BLaER1 treated with 17β-estradiol and CSF1 and Interleukin-3, amounts not matched to agents 10 nM and 100 nM (cell line): ENCODE measurements at regions not wholly inside any gene's neighbourhood (a gene's known extent, or its start where the extent isn't known, plus 50 kb on each side); places are given as distances from the start of the nearest gene placed in this dataset.
A peak's percentile ranks its signal among the peaks of the same experiment; 100 is the strongest.

ENCODE experiments used
- H3K27ac ChIP-seq, 11 experiments: shearing (Covaris generic); formaldehyde crosslinking; 2 replicates each; pipeline ENCODE4 v1.8.1; 2022
- H3K27me3 ChIP-seq, 11 experiments: shearing (Covaris generic); formaldehyde crosslinking; 2 replicates each; pipeline ENCODE4 v1.8.1; 2022
- H3K36me3 ChIP-seq, 11 experiments: shearing (Covaris generic); formaldehyde crosslinking; 2 replicates each; pipeline ENCODE4 v1.8.1; 2022
- H3K4me1 ChIP-seq, 10 experiments: shearing (Covaris generic); formaldehyde crosslinking; 2 replicates each; pipeline ENCODE4 v1.8.1; 2022
- H3K4me2 ChIP-seq, 11 experiments: shearing (Covaris generic); formaldehyde crosslinking; 2 replicates each; pipeline ENCODE4 v1.8.1; 2022
- H3K4me3 ChIP-seq, 10 experiments: shearing (Covaris generic); formaldehyde crosslinking; 2 replicates each; pipeline ENCODE4 v1.8.1; 2022
- H3K9ac ChIP-seq, 11 experiments: shearing (Covaris generic); formaldehyde crosslinking; 2 replicates each; pipeline ENCODE4 v1.8.1; 2022
- H3K9me3 ChIP-seq, 11 experiments: shearing (Covaris generic); formaldehyde crosslinking; replicated peaks in 1 of 11; 2 replicates each; pipeline ENCODE4 v1.8.1; 2022
- H4K20me1 ChIP-seq, 11 experiments: shearing (Covaris generic); formaldehyde crosslinking; 2 replicates each; pipeline ENCODE4 v1.8.1; 2022
- Cebpa-rat ChIP-seq, 11 experiments: shearing (Covaris generic); IDR thresholded peaks; 2 replicates each; pipeline ENCODE4 v1.8.1; 2022

DNA sequence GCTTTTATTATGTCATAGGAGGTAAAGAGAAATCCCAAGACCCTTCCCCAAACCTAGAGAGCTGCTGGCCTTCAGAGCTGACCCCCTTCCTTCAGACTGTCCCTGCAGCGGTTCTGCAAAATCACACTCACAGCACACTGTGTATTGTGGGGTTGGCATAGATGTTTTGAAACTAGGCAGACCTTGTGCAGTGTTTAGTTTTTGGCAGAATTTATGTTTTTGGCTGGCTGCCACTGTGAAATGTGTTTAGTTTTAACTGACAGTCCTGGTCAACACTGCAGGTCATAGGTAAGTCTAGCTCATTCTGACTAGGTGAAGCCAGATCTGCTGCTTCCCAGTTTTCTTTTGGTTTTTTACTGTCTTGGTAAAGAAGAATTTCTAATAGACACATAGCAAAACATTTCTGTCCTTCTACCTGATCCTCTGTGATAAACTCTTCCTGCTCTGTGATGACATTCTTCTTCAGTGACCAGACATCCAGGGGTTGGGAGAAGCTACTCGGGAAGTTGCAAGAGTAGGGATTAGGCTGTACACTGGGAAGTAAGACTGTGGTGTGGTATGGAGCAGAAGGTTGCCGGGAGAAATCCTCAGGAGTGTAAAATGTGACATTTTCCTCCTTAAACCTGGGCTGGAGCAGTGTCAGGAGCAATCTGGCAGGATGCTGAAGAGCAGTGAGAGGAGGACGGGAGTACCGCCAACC is 209.6 kb upstream of the MCTP2 start:
- no peak overlapping the region for H3K27ac ChIP-seq
- H3K36me3 ChIP-seq: no peaks in the 10 kb centered on the region
- no peaks in the 10 kb centered on the region for H4K20me1 ChIP-seq
- H3K9me3 ChIP-seq: peaks cover 0 to 12% (median 6%) of the 10 kb centered on the region in 11 experiments; a peak in 14 of 22 replicates
- H3K4me1 ChIP-seq: no peaks in the 10 kb centered on the region
- no peak overlapping the region for H3K4me2 ChIP-seq
- no peak for TF ChIP-seq Cebpa-rat (IDR thresholded peaks at IDR 0.05)
- no peaks in the 10 kb centered on the region for H3K27me3 ChIP-seq
- H3K9ac ChIP-seq: no peak overlapping the region
- H3K4me3 ChIP-seq: no peak overlapping the region

DNA sequence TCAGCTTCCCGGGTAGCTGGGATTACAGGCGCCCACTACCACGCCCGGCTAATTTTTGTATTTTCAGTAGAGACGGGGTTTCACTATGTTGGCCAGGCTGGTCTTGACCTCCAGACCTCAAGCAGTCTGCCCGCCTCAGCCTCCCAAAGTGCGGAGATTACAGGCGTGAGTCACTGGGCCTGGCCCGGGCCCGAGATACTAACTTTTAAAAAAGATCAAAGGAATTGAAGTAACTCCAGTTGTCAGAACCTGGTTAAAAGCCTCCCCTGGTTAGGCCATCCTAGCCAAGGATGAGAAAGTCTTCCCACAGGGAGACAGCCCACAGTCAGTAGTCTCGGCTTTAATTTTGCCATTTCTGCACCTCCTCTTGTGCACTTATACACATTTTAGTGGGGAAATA is 212.3 kb upstream of the MCTP2 start:
- no peak for TF ChIP-seq Cebpa-rat (IDR thresholded peaks at IDR 0.05)

DNA sequence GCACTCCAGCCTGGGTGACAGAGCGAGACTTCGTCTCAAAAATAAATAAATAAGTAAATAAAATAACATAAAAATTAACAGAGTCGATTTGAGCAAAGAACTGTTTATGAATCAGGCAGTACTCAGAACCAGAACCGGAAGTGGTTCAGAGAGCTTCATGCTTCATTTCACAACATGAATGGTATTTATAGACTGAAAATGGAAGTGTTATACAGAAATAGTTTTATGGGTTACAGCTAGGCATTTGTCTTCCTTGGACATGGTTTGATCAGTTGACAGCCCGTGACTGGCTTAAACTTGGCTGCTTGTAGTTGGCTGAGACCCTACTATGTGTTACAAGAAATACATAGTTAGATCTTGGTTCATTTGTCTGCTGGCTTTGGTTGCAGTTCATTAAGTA is 216.0 kb upstream of the MCTP2 start:
- H3K4me1 ChIP-seq: peaks cover 9 to 13% (median 11%) of the 10 kb centered on the region in 10 experiments
- no peaks in the 10 kb centered on the region for H3K27me3 ChIP-seq
- H3K9ac ChIP-seq: no peak overlapping the region
- no peaks in the 10 kb centered on the region for H4K20me1 ChIP-seq
- H3K27ac ChIP-seq: peak overlapping the region in 2 of 11 experiments; percentile 5 to 23; a peak in 2 of 22 replicates
- no peaks in the 10 kb centered on the region for H3K36me3 ChIP-seq
- no peak overlapping the region for H3K4me3 ChIP-seq
- no peak for TF ChIP-seq Cebpa-rat (IDR thresholded peaks at IDR 0.05)
- H3K9me3 ChIP-seq: peaks cover 4 to 16% (median 11%) of the 10 kb centered on the region in 11 experiments; a peak in 16 of 22 replicates
- H3K4me2 ChIP-seq: peak overlapping the region; percentile 21 to 77 (median 56)

More for the DNA sequence above, 212.3 kb upstream of the MCTP2 start:
- H3K4me3 ChIP-seq: no peak overlapping the region
- no peaks in the 10 kb centered on the region for H3K27me3 ChIP-seq
- no peak overlapping the region for H3K9ac ChIP-seq
- no peak overlapping the region for H3K27ac ChIP-seq
- H3K4me1 ChIP-seq: peaks cover 9 to 13% (median 11%) of the 10 kb centered on the region in 10 experiments
- no peaks in the 10 kb centered on the region for H4K20me1 ChIP-seq
- no peak overlapping the region for H3K4me2 ChIP-seq
- peaks cover 4 to 16% (median 11%) of the 10 kb centered on the region in 11 experiments; a peak in 16 of 22 replicates for H3K9me3 ChIP-seq
- H3K36me3 ChIP-seq: no peaks in the 10 kb centered on the region

DNA sequence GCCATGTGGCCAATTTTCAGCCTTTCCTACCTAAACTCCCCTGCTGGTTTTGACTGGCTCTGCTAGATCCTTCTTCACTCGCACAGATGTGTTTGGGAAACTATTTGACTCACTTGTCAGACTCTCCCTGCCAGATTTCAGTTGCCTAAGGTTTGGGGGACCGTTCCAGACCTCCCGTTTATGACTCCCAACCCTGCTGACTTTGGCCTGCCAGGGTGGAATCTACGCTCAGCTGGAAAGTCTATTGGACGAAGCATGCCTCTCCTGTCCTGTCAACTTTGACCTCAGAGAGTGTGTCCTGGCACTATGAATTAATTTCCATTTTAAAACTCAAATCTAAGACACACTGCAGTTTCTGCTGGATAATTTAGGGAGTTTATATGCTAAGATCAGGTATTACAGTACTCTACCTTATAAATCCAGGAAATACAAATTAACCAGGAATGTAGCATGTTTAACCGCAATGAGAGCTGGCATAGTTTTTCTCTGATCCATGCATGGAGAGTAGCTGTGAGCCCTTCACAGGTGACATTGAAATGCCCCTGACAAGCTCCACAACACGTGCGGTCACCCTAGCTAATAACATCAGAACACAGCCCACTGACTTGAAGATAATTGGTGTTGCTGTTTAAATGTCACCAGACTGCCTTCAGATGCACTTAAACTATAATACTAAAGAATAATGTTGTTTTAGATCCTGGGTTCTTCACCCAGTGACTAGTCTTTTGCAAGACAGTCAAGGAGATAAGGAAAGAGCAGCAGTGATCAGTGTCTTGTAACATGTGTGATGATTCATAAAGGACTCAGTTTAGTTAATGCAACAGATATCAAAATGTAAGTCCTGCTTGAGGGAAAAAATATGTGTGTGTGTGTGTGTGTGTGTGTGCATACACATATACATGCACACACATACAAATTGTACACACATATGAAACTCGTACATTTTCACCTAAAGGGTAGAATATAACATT is 223.0 kb upstream of the MCTP2 start:
- no peak for TF ChIP-seq Cebpa-rat (IDR thresholded peaks at IDR 0.05)
- H4K20me1 ChIP-seq: no peaks in the 10 kb centered on the region
- no peaks in the 10 kb centered on the region for H3K27me3 ChIP-seq
- peaks cover 0 to 4% (median 0%) of the 10 kb centered on the region in 10 experiments; a peak in 1 of 20 replicates for H3K4me1 ChIP-seq
- no peak overlapping the region for H3K4me3 ChIP-seq
- peaks cover 3 to 11% (median 6%) of the 10 kb centered on the region in 11 experiments; a peak in 11 of 22 replicates for H3K9me3 ChIP-seq
- H3K27ac ChIP-seq: no peak overlapping the region
- no peaks in the 10 kb centered on the region for H3K36me3 ChIP-seq
- no peak overlapping the region for H3K9ac ChIP-seq
- no peak overlapping the region for H3K4me2 ChIP-seq

DNA sequence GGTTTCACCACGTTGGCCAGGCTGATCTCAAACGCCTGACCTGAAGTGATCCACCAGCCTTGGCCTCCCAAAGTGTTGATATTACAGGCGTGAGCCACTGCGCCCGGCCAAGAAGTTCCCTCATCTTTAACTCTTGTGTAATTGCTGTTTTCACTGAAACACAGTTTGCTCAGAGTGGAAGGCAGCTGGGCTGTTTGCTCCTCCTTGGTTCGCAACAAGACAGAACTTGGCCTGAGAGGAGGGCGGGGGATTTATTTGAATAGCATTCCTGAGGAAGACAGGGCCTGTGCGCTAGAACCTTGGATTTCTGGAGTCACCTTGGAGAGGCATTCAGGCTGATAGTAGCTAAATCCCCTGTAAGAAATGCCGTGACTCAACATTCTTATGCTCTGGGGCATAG is 226.7 kb upstream of the MCTP2 start:
- H3K9me3 ChIP-seq: peaks cover 3 to 11% (median 6%) of the 10 kb centered on the region in 11 experiments; a peak in 11 of 22 replicates
- no peak overlapping the region for H3K4me2 ChIP-seq
- peaks cover 0 to 4% (median 0%) of the 10 kb centered on the region in 10 experiments; a peak in 1 of 20 replicates for H3K4me1 ChIP-seq
- no peaks in the 10 kb centered on the region for H3K36me3 ChIP-seq
- H4K20me1 ChIP-seq: no peaks in the 10 kb centered on the region
- H3K9ac ChIP-seq: no peak overlapping the region
- H3K4me3 ChIP-seq: no peak overlapping the region
- H3K27ac ChIP-seq: no peak overlapping the region
- no peaks in the 10 kb centered on the region for H3K27me3 ChIP-seq
- TF ChIP-seq Cebpa-rat (IDR thresholded peaks at IDR 0.05): no peak

DNA sequence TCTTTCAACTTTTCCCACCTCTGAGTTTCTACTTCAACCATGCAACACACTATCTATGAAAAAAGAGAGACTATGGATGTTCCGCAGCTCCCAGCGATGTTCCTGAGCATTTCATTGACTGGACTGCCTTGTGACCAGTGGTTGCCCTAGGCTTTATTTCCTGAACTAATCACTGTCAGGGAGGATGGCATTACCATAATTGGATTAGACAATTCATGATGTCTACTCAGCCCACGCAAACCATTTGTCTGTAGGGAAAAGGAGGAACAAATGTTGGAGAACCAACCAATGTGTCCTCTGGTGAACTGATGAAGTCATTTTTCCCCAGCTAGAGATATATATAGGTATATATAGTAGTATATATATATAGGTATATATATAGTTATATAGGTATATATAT is 229.3 kb upstream of the MCTP2 start:
- H3K4me3 ChIP-seq: no peak overlapping the region
- H3K9me3 ChIP-seq: peaks cover 3 to 11% (median 6%) of the 10 kb centered on the region in 11 experiments; a peak in 11 of 22 replicates
- no peak for TF ChIP-seq Cebpa-rat (IDR thresholded peaks at IDR 0.05)
- H4K20me1 ChIP-seq: no peaks in the 10 kb centered on the region
- peaks cover 0 to 4% (median 0%) of the 10 kb centered on the region in 10 experiments; a peak in 1 of 20 replicates for H3K4me1 ChIP-seq
- H3K27me3 ChIP-seq: no peaks in the 10 kb centered on the region
- H3K9ac ChIP-seq: no peak overlapping the region
- H3K36me3 ChIP-seq: no peaks in the 10 kb centered on the region
- no peak overlapping the region for H3K4me2 ChIP-seq
- no peak overlapping the region for H3K27ac ChIP-seq

DNA sequence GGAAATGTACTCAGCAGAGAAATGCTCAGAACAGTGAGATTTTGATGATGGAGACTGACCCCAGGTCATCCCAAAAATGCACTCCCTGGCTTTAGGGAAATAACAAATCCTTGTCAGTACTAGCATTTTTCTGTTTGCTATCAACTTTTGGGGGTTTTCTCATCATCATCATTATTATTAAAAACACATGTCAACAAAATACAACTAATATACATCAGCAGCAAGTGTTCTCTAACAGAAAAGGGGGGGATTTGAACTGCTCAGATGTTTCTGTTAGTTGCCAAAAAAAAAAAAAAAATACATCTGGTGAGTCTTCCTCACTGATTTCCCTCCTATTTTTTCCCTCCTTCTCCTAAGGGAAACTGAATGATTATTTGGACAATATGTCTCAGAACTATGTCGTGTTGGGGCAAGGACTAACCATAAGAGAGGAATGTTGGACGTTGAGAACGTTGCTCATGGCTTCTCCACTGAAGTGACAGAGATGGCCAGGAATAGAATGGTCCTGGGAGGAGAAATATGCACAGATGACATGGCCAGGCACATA is 230.0 kb upstream of the MCTP2 start:
- peaks cover 3 to 11% (median 6%) of the 10 kb centered on the region in 11 experiments; a peak in 11 of 22 replicates for H3K9me3 ChIP-seq
- no peak for TF ChIP-seq Cebpa-rat (IDR thresholded peaks at IDR 0.05)
- no peaks in the 10 kb centered on the region for H4K20me1 ChIP-seq
- H3K4me3 ChIP-seq: no peak overlapping the region
- no peak overlapping the region for H3K9ac ChIP-seq
- no peak overlapping the region for H3K4me2 ChIP-seq
- no peaks in the 10 kb centered on the region for H3K36me3 ChIP-seq
- H3K27ac ChIP-seq: no peak overlapping the region
- peaks cover 0 to 4% (median 0%) of the 10 kb centered on the region in 10 experiments; a peak in 1 of 20 replicates for H3K4me1 ChIP-seq
- no peaks in the 10 kb centered on the region for H3K27me3 ChIP-seq

DNA sequence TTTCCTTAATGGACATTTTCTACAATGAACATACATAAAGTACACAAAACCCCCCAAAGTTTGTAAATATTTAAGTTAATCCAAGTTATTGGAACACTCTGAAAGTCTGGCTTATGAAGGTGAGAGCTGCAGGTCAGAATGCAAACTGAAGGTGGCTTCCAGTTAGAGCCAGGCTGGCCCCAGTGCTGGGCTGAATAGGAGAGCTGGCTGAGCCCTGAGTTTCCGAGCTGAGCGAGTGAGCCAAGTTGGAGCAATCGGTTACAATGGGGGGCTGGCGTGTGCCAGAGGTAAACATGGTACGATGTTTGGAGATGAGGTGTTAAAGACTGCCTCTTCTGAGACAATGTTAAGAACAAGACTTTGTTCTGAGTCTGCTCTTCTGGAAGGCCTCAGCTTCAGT is 230.8 kb upstream of the MCTP2 start:
- H3K4me3 ChIP-seq: no peak overlapping the region
- H4K20me1 ChIP-seq: no peaks in the 10 kb centered on the region
- peaks cover 0 to 4% (median 0%) of the 10 kb centered on the region in 10 experiments; a peak in 1 of 20 replicates for H3K4me1 ChIP-seq
- H3K9me3 ChIP-seq: peaks cover 0 to 4% (median under 1%) of the 10 kb centered on the region in 11 experiments; a peak in 4 of 22 replicates
- H3K4me2 ChIP-seq: no peak overlapping the region
- no peaks in the 10 kb centered on the region for H3K36me3 ChIP-seq
- H3K9ac ChIP-seq: no peak overlapping the region
- H3K27ac ChIP-seq: no peak overlapping the region
- H3K27me3 ChIP-seq: no peaks in the 10 kb centered on the region
- TF ChIP-seq Cebpa-rat (IDR thresholded peaks at IDR 0.05): no peak
